ENCODE measurements at regions not wholly inside any gene's neighbourhood (a gene's known extent, or its start where the extent isn't known, plus 50 kb on each side); places are given as distances from the start of the nearest gene placed in this dataset.

DNA sequence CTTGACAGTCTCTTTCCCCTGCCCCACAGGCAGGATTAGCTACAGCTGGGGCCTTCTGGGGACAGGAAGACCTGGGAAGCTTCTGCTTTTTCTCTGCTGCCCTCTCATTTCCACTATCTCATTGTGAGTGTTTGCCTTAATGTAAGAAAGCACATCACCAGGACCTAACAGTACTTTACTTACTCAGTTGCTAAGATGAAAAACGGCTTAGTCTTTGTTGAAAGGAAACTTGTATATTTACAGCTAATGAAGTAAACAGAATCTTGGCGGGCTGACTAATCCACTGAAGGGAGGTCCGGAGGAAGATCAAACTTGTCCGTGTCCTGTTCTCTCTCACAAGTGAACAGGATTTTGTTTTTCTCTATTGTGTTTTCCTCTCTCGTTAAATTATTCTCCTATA is 128.6 kb downstream of the SOD2 start:
- TF ChIP-seq CTCF (IDR thresholded peaks at IDR 0.05; ENCODE audit: insufficient read depth, low read length, poor library complexity, severe bottlenecking) (no peak), EZH2phosphoT487 (conservative IDR thresholded peaks at IDR 0.05; ENCODE audit: low read length) (no peak)

Measured in SU-DHL-6 (cell line).